ENCODE measurements at regions not wholly inside any gene's neighbourhood (a gene's known extent, or its start where the extent isn't known, plus 50 kb on each side); places are given as distances from the start of the nearest gene placed in this dataset.

DNA sequence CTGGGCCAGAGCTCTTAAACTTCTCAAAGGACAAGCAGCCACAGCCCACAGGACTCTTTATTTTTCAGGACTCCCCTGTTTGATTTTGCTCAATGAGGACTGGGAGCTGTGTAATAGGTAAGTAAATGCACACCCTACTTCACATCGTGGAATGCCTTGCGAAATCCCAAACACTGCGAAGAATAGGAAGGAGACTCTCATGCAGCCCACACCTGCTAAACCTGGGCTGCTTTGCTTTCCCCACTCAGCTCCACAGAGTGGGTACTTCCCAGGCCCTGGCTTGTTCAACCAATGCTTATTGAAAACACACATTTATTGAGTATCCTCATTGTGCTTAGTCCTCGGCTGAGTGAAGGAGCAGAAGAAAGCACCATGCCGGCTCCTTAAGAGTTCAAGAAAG lies 103.3 kb upstream of the FSTL4 start:
- peaks cover 2 to 4% of the 10 kb centered on the region in 2 experiments; a peak in 3 of 5 replicates for H3K9me3 Mint-ChIP-seq
- H3K4ac ChIP-seq (ENCODE audit: low read depth, low read length) = no peak overlapping the region
- H3K4me3 Mint-ChIP-seq = no peak overlapping the region
- no peaks in the 10 kb centered on the region for H3K9me3 ChIP-seq (ENCODE audit: control insufficient read depth, low read depth, low read length)
- no peak overlapping the region for H3K9ac ChIP-seq (ENCODE audit: extremely low read depth, insufficient read length, low read length)
- no peak overlapping the region for H2BK120ac ChIP-seq (ENCODE audit: low read depth, low read length, poor library complexity, severe bottlenecking)
- no peak overlapping the region for H2AK5ac ChIP-seq (ENCODE audit: insufficient read length, low read length)
- H3K27me3 Mint-ChIP-seq (ENCODE audit: low read depth) = peaks cover 10% of the 10 kb centered on the region
- no peaks in the 10 kb centered on the region for H3K79me2 ChIP-seq (ENCODE audit: insufficient read depth, low read length)
- no peak overlapping the region for H4K8ac ChIP-seq (replicated peaks; ENCODE audit: insufficient read length, low read depth, low read length)
- H3K23me2 ChIP-seq (ENCODE audit: insufficient read length, low read depth, low read length, poor library complexity, severe bottlenecking) = no peaks in the 10 kb centered on the region
- H3K14ac ChIP-seq (ENCODE audit: insufficient read depth, low read length) = no peak overlapping the region
- H3K79me1 ChIP-seq (ENCODE audit: insufficient read depth, low read depth, low read length, poor library complexity, severe bottlenecking) = no peaks in the 10 kb centered on the region
- H3K23ac ChIP-seq (ENCODE audit: insufficient read length, low read depth, low read length) = no peak overlapping the region
- no peaks in the 10 kb centered on the region for H4K20me1 ChIP-seq (ENCODE audit: control insufficient read depth, insufficient read depth, insufficient read length)
- H3K56ac ChIP-seq (ENCODE audit: insufficient read length, low read depth, low read length) = no peak overlapping the region
- no peaks in the 10 kb centered on the region for H3K4me1 Mint-ChIP-seq
- TF ChIP-seq, protein P1, sequence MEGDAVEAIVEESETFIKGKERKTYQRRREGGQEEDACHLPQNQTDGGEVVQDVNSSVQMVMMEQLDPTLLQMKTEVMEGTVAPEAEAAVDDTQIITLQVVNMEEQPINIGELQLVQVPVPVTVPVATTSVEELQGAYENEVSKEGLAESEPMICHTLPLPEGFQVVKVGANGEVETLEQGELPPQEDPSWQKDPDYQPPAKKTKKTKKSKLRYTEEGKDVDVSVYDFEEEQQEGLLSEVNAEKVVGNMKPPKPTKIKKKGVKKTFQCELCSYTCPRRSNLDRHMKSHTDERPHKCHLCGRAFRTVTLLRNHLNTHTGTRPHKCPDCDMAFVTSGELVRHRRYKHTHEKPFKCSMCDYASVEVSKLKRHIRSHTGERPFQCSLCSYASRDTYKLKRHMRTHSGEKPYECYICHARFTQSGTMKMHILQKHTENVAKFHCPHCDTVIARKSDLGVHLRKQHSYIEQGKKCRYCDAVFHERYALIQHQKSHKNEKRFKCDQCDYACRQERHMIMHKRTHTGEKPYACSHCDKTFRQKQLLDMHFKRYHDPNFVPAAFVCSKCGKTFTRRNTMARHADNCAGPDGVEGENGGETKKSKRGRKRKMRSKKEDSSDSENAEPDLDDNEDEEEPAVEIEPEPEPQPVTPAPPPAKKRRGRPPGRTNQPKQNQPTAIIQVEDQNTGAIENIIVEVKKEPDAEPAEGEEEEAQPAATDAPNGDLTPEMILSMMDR (conservative IDR thresholded peaks at IDR 0.05) = no peak
- no peak overlapping the region for H2BK12ac ChIP-seq (ENCODE audit: insufficient read length, low read depth, low read length)
- no peak overlapping the region for H3T11ph ChIP-seq (ENCODE audit: low read length)
- H3K4me2 ChIP-seq (ENCODE audit: insufficient read depth, insufficient read length, low read length) = no peak overlapping the region
- H3K27me3 ChIP-seq (ENCODE audit: insufficient read depth, low read length) = no peaks in the 10 kb centered on the region
- no peaks in the 10 kb centered on the region for H3K36me3 Mint-ChIP-seq (ENCODE audit: insufficient read depth in 1 of 3, low read depth in 3 of 3)
- no CpG with 5 or more reads among the region's 5 CpGs for WGBS (ENCODE audit: extremely low coverage, insufficient read length, low lambda C conversion rate)
- peak; percentile 7 for DNase-seq
- H3K27ac Mint-ChIP-seq = no peak overlapping the region
- no peaks in the 10 kb centered on the region for H3K4me1 ChIP-seq (ENCODE audit: insufficient read depth, low read length)
- no peak overlapping the region for H4K5ac ChIP-seq (ENCODE audit: insufficient read length, low read depth, low read length)
- no peak overlapping the region for H3K18ac ChIP-seq (ENCODE audit: insufficient read length, low read depth, low read length)
- H2BK20ac ChIP-seq (ENCODE audit: low read depth, low read length, poor library complexity, severe bottlenecking) = no peak overlapping the region
- no peak overlapping the region for H4K91ac ChIP-seq (ENCODE audit: insufficient read length, low read depth, low read length)
- no peak overlapping the region for H2AFZ ChIP-seq (ENCODE audit: low read length)
- H2BK5ac ChIP-seq (ENCODE audit: insufficient read length, low read length) = no peak overlapping the region
- no peak overlapping the region for H2BK15ac ChIP-seq (ENCODE audit: low read depth, low read length)
- no peak overlapping the region for H3K27ac ChIP-seq (ENCODE audit: insufficient read length, low read depth, low read length)
